ENCODE measurements at regions not wholly inside any gene's neighbourhood (a gene's known extent, or its start where the extent isn't known, plus 50 kb on each side); places are given as distances from the start of the nearest gene placed in this dataset.

GRCh38 chr14:47993883-47994282 is 318.5 kb upstream of the MDGA2 start:
- H2AFZ ChIP-seq (ENCODE audit: insufficient read depth, low read depth, low read length, poor library complexity, severe bottlenecking), result no peak overlapping the region
- Mint-ChIP-seq H3K4me3 (no peak overlapping the region), H3K27me3 (ENCODE audit: low read depth in 3 of 3) (no peaks in the 10 kb centered on the region), H3K36me3 (no peaks in the 10 kb centered on the region), H3K9me3 (no peaks in the 10 kb centered on the region), H3K4me1 (no peaks in the 10 kb centered on the region), H3K27ac (no peak overlapping the region)
- no peak for DNase-seq
- no peaks in the 10 kb centered on the region for H3K36me3 ChIP-seq (replicated peaks in 1 of 2; ENCODE audit: control insufficient read depth in 1 of 2, insufficient read depth in 2 of 2, low read length in 2 of 2)
- no peak for TF ChIP-seq CTCF (IDR thresholded peaks at IDR 0.05)
- no peaks in the 10 kb centered on the region for H3K79me2 ChIP-seq (ENCODE audit: insufficient read depth, low read length)
- peaks cover 0 to 3% of the 10 kb centered on the region in 2 donors for H3K9me3 ChIP-seq (replicated peaks in 1 of 2; ENCODE audit: control insufficient read depth in 1 of 2, insufficient read depth in 1 of 2, low read length in 2 of 2)
- no peak overlapping the region for H3K4me2 ChIP-seq (replicated peaks; ENCODE audit: extremely low read depth, low read length, poor library complexity, severe bottlenecking)
- intact Hi-C loops (cut with micrococcal nuclease), result no loop called here
- H3K9ac ChIP-seq (ENCODE audit: insufficient read depth, low read length, poor library complexity, severe bottlenecking), result no peak overlapping the region
- no peaks in the 10 kb centered on the region for H4K20me1 ChIP-seq (ENCODE audit: insufficient read depth, low read length)
- no peaks in the 10 kb centered on the region for H3K27me3 ChIP-seq (ENCODE audit: control insufficient read depth in 2 of 2, insufficient read depth in 2 of 2, low read length in 2 of 2)
- no peak overlapping the region for H3K27ac ChIP-seq (ENCODE audit: low read depth in 1 of 2, low read length in 2 of 2)
- no peaks in the 10 kb centered on the region for H3K4me1 ChIP-seq (ENCODE audit: control insufficient read depth in 1 of 2, insufficient read depth in 2 of 2, low read length in 2 of 2)
- H3K4me3 ChIP-seq (replicated peaks in 1 of 3; ENCODE audit: low read depth in 2 of 3, low read length in 3 of 3), result no peak overlapping the region

DNA sequence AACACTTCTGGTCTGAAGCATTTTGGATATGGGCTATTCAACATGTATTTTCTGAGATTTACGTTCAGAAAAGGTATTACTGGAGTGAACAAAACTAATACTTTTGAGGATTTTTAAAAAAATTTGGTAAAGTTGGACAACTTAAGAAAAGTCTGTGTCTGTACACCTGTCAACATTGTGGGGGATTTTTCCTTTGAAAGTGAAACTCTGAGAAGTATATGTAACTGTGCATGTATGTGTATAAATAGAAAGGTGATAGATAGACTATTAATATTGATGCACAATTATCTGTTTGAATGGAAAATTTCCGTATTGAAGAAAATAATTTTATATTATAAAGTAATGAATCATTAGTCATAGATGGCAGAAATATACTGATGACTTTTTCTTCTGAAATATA is 312.8 kb upstream of the MDGA2 start:
- Histone ChIP-seq H4K20me1 (ENCODE audit: insufficient read depth, low read length) (no peaks in the 10 kb centered on the region), H3K4me1 (ENCODE audit: control insufficient read depth in 1 of 2, insufficient read depth in 2 of 2, low read length in 2 of 2) (no peaks in the 10 kb centered on the region), H3K9me3 (replicated peaks in 1 of 2; ENCODE audit: control insufficient read depth in 1 of 2, insufficient read depth in 1 of 2, low read length in 2 of 2) (peaks cover 5 to 7% of the 10 kb centered on the region in 2 donors), H3K79me2 (ENCODE audit: insufficient read depth, low read length) (no peaks in the 10 kb centered on the region), H3K36me3 (replicated peaks in 1 of 2; ENCODE audit: control insufficient read depth in 1 of 2, insufficient read depth in 2 of 2, low read length in 2 of 2) (no peaks in the 10 kb centered on the region), H3K9ac (ENCODE audit: insufficient read depth, low read length, poor library complexity, severe bottlenecking) (no peak overlapping the region), H3K27me3 (ENCODE audit: control insufficient read depth in 2 of 2, insufficient read depth in 2 of 2, low read length in 2 of 2) (no peaks in the 10 kb centered on the region), H3K27ac (ENCODE audit: low read depth in 1 of 2, low read length in 2 of 2) (no peak overlapping the region), H2AFZ (ENCODE audit: insufficient read depth, low read depth, low read length, poor library complexity, severe bottlenecking) (no peak overlapping the region), H3K4me2 (replicated peaks; ENCODE audit: extremely low read depth, low read length, poor library complexity, severe bottlenecking) (no peak overlapping the region), H3K4me3 (replicated peaks in 1 of 3; ENCODE audit: low read depth in 2 of 3, low read length in 3 of 3) (no peak overlapping the region)
- WGBS (ENCODE audit: insufficient coverage), result no CpG with 5 or more reads among the region's 2 CpGs
- no peak overlapping the region for H3K27ac Mint-ChIP-seq
- TF ChIP-seq CTCF (IDR thresholded peaks at IDR 0.05), result no peak
- no peaks in the 10 kb centered on the region for H3K36me3 Mint-ChIP-seq
- peaks cover 0 to 9% (median 0%) of the 10 kb centered on the region in 7 donors for H3K9me3 Mint-ChIP-seq
- DNase-seq, result no peak
- intact Hi-C loops (cut with micrococcal nuclease), result no loop called here
- no peaks in the 10 kb centered on the region for H3K27me3 Mint-ChIP-seq (ENCODE audit: low read depth in 3 of 3)
- no peaks in the 10 kb centered on the region for H3K4me1 Mint-ChIP-seq
- no peak overlapping the region for H3K4me3 Mint-ChIP-seq
